GM06990 (cell line): ENCODE measurements at regions not wholly inside any gene's neighbourhood (a gene's known extent, or its start where the extent isn't known, plus 50 kb on each side); places are given as distances from the start of the nearest gene placed in this dataset.
A peak's percentile ranks its signal among the peaks of the same experiment; 100 is the strongest.
"Not testable (repeated sequence)": the region's sequence is repeated elsewhere in the genome, so short reads cannot be mapped to it uniquely, and the experiment has no call there.

Source experiments
- DNase-seq: peaks from one replicate; pipeline ENCODE4 v3.0.0-alpha.2; 2011; ENCODE audit not compliant: insufficient read length; ENCODE audit errors: extremely low read depth
- H3K27me3 ChIP-seq: replicated peaks from 2 replicates; pipeline ENCODE4 v1.6.0; 2011; ENCODE audit warnings: low read length; ENCODE audit not compliant: control insufficient read depth, insufficient read depth
- H3K36me3 ChIP-seq: 2 replicates; pipeline ENCODE4 v1.5.1; 2011; ENCODE audit warnings: low read length; ENCODE audit not compliant: control insufficient read depth, insufficient read depth
- H3K4me3 ChIP-seq: replicated peaks from 2 replicates; pipeline ENCODE4 v1.5.1; 2011; ENCODE audit warnings: low read depth, mild to moderate bottlenecking, control low read depth, low read length
- TF ChIP-seq, protein P1 (sequence below): IDR thresholded peaks from 2 replicates; pipeline ENCODE4 v1.5.1; 2011; ENCODE audit warnings: low read length, control low read depth, mild to moderate bottlenecking, inconsistent platforms; ENCODE audit not compliant: insufficient read depth, poor library complexity, severe bottlenecking

DNA sequence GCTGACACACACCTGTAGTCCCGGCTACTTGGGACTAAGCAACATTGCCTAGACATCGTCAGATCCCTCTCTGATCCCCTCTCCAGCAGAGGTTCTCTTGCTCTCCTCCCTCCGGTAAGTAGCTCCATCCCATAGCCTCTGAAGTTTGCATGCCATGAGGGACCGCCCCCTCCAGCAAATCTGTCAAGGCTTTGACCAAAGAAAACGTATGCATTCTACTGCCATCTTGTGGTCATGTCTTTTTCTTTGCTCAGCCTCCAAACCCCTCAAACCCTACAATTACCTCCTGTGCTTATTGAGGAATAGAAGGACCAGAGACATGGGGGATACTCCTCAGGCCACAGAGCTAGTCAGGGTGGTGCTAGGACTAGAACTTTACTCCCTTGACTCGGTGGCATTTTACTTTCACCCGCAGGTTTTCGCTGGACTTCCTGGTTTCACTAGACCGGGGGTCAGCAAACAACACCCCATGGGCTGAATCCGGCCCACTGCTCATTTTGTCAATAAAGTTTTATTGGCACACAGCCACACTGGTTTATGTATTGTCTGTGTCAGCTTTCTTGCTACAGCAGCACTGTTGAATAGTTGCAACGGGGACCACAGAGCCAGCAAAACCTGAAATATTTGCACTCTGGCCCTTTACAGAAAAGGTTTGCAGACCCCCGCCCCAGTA lies 202.6 kb upstream of the FOXK1 start:
- no peak overlapping the region for H3K4me3 ChIP-seq
- TF ChIP-seq, protein P1, sequence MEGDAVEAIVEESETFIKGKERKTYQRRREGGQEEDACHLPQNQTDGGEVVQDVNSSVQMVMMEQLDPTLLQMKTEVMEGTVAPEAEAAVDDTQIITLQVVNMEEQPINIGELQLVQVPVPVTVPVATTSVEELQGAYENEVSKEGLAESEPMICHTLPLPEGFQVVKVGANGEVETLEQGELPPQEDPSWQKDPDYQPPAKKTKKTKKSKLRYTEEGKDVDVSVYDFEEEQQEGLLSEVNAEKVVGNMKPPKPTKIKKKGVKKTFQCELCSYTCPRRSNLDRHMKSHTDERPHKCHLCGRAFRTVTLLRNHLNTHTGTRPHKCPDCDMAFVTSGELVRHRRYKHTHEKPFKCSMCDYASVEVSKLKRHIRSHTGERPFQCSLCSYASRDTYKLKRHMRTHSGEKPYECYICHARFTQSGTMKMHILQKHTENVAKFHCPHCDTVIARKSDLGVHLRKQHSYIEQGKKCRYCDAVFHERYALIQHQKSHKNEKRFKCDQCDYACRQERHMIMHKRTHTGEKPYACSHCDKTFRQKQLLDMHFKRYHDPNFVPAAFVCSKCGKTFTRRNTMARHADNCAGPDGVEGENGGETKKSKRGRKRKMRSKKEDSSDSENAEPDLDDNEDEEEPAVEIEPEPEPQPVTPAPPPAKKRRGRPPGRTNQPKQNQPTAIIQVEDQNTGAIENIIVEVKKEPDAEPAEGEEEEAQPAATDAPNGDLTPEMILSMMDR, result peak; percentile 25
- H3K36me3 ChIP-seq, result no peaks in the 10 kb centered on the region
- DNase-seq, result no peak
- no peaks in the 10 kb centered on the region for H3K27me3 ChIP-seq

DNA sequence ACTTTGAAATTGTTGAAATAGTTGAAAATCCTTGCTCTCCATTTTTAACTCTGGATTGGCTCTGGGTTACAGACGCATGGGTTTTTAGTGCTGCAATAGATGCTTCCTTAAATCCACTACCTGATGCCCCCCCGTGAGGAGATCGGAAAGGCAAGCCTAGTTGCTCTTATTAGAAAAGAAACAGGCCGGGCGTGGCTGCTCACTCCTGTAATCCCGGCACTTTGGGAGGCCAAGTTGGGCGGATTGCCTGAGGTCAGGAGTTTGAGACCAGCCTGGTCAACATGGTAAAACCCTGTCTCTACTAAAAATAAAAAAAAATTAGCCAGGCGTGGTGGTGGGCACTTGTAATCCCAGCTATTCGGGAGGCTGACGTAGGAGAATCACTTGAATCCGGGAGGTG lies 202.0 kb upstream of the FOXK1 start:
- DNase-seq, H3K36me3 ChIP-seq, H3K27me3 ChIP-seq, H3K4me3 ChIP-seq: not testable (repeated sequence)

DNA sequence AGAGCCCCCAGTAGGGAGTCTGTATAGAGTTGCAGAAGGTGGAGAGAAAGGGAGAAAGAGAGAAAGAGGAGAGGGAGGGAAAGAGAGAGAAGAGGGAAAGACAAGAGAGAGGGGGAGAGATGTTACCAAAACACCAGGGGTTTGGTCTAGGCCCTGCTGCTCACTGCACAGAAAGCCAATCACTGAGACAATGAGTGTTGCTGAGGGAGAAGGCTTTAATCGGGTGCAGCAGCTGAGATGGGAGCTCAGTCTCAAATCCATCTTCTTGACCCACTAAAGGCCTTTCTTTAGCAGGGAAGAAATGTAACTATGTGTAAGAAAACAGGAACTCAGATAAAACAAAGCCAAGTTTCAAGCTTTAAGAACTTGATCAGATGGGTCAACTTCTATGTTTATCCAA lies 198.2 kb upstream of the FOXK1 start:
- TF ChIP-seq, protein P1, result no peak
- Histone ChIP-seq H3K36me3 (no peaks in the 10 kb centered on the region), H3K27me3 (no peaks in the 10 kb centered on the region), H3K4me3 (no peak overlapping the region)
- DNase-seq, result no peak

DNA sequence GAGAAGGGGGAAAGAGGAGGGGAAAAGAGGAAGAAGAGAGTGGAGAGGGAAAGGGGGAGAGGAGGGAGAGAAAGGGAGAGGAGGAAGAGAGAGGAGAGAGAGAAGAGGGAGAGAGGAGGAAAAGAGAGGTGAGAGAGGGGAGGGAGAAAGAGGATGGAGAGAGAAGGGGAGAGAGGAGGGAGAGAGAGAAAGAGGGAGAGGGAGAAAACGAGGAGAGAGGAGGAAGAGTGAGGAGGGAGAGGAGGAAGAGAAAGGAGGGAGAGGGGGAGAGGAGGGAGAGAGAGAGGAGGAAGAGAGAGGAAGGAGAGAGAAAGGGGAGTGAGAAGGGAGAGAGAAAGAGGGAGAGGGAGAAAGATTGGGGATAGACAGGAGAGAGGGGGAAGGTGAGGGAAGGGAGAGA lies 197.6 kb upstream of the FOXK1 start:
- Histone ChIP-seq H3K36me3 (no peaks in the 10 kb centered on the region), H3K27me3 (no peaks in the 10 kb centered on the region), H3K4me3 (no peak overlapping the region)
- no peak for DNase-seq
- TF ChIP-seq, protein P1, result no peak

DNA sequence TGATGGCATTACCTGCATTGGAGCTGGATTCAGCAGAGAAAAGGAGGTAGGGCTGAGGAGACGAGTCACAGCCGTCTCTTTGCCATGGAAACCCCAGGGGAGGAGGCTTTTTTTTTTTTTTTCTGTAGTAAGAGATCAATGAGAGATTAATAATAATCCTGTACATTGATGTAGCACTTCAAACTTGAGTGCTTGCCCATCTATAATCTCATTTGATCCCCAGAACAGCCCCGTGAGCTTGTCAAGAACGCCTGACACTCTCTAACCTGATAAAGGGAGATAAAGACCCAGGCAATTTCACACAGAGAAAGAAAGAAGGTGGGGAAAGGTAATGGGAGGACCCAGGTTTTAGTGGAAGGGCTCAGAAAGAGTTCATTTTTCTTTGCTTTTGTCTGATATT lies 195.2 kb upstream of the FOXK1 start:
- DNase-seq, result no peak
- TF ChIP-seq, protein P1, result no peak
- no peaks in the 10 kb centered on the region for H3K27me3 ChIP-seq
- no peak overlapping the region for H3K4me3 ChIP-seq
- H3K36me3 ChIP-seq, result no peaks in the 10 kb centered on the region

GRCh38 chr7:4496911-4497310 lies 185.2 kb upstream of the FOXK1 start:
- not testable (repeated sequence) for DNase-seq, H3K4me3 ChIP-seq, H3K36me3 ChIP-seq, H3K27me3 ChIP-seq

- Histone ChIP-seq H3K36me3 (no peaks in the 10 kb centered on the region), H3K27me3 (no peaks in the 10 kb centered on the region), H3K4me3 (no peak overlapping the region)
- no peak for DNase-seq
- TF ChIP-seq, protein P1, result no peak
Measured at GRCh38 chr7:4500812-4501211, 181.3 kb upstream of the FOXK1 start.

GRCh38 chr7:4507886-4508285 lies 174.2 kb upstream of the FOXK1 start:
- not testable (repeated sequence) for H3K36me3 ChIP-seq, H3K4me3 ChIP-seq, DNase-seq, H3K27me3 ChIP-seq
